T-helper 17 cell (primary cell): ENCODE measurements at regions not wholly inside any gene's neighbourhood (a gene's known extent, or its start where the extent isn't known, plus 50 kb on each side); places are given as distances from the start of the nearest gene placed in this dataset.

Source experiments
- ATAC-seq: fragments of 150-1000 bp; cut with Tn5 transposase; 2 replicates; pipeline ENCODE4 v1.10.0; 2021; ENCODE audit warnings: mild to moderate bottlenecking, moderate library complexity
- DNase-seq, 3 donors: peaks; one replicate each; pipeline versions ENCODE4 v3.0.0 to v3.0.0-alpha.2; 2020 to 2021
- H3K9me3 ChIP-seq: one replicate; pipeline ENCODE4 v1.7.0; 2013; ENCODE audit warnings: low read length, mild to moderate bottlenecking; ENCODE audit not compliant: control insufficient read depth, poor library complexity, severe bottlenecking
- H3K27ac Mint-ChIP-seq: one replicate; pipeline ENCODE4 v1.8.0; 2022; ENCODE audit warnings: mild to moderate bottlenecking, moderate library complexity, mixed read lengths
- H3K27me3 Mint-ChIP-seq: one replicate; pipeline ENCODE4 v1.8.0; 2022; ENCODE audit warnings: mixed read lengths
- H3K36me3 Mint-ChIP-seq: one replicate; pipeline ENCODE4 v1.8.0; 2022; ENCODE audit warnings: low read depth, mixed read lengths
- H3K4me1 Mint-ChIP-seq: one replicate; pipeline ENCODE4 v1.8.0; 2022; ENCODE audit warnings: mild to moderate bottlenecking, mixed read lengths
- H3K4me3 Mint-ChIP-seq: one replicate; pipeline ENCODE4 v1.8.0; 2022; ENCODE audit warnings: mild to moderate bottlenecking, moderate library complexity, mixed read lengths

GRCh38 chr7:41174521-41174920 is 528.4 kb downstream of the INHBA start:
- Mint-ChIP-seq H3K4me1 (no peaks in the 10 kb centered on the region), H3K27ac (no peak overlapping the region), H3K27me3 (no peaks in the 10 kb centered on the region), H3K4me3 (no peak overlapping the region), H3K36me3 (no peaks in the 10 kb centered on the region)
- H3K9me3 ChIP-seq = no peaks in the 10 kb centered on the region
- DNase-seq = no peak
- no peak for ATAC-seq

GRCh38 chr7:41170466-41170865 is 532.4 kb downstream of the INHBA start:
- H3K27me3 Mint-ChIP-seq = no peaks in the 10 kb centered on the region

GRCh38 chr7:41169317-41169716 is 533.6 kb downstream of the INHBA start:
- no peak for ATAC-seq

More at GRCh38 chr7:41170466-41170865, 532.4 kb downstream of the INHBA start:
- DNase-seq = no peak
- Mint-ChIP-seq H3K36me3 (no peaks in the 10 kb centered on the region), H3K27ac (no peak overlapping the region), H3K4me1 (no peaks in the 10 kb centered on the region), H3K4me3 (no peak overlapping the region)
- no peaks in the 10 kb centered on the region for H3K9me3 ChIP-seq
- no peak for ATAC-seq

GRCh38 chr7:41167836-41168235 is 535.1 kb downstream of the INHBA start:
- H3K4me3 Mint-ChIP-seq = no peak overlapping the region
- no peaks in the 10 kb centered on the region for H3K27me3 Mint-ChIP-seq
- H3K36me3 Mint-ChIP-seq = no peaks in the 10 kb centered on the region
- no peaks in the 10 kb centered on the region for H3K9me3 ChIP-seq
- ATAC-seq (no peak), DNase-seq (no peak)
- H3K27ac Mint-ChIP-seq = no peak overlapping the region
- H3K4me1 Mint-ChIP-seq = no peaks in the 10 kb centered on the region

More at GRCh38 chr7:41169317-41169716, 533.6 kb downstream of the INHBA start:
- Mint-ChIP-seq H3K4me1 (no peaks in the 10 kb centered on the region), H3K27me3 (no peaks in the 10 kb centered on the region), H3K36me3 (no peaks in the 10 kb centered on the region), H3K4me3 (no peak overlapping the region), H3K27ac (no peak overlapping the region)
- no peaks in the 10 kb centered on the region for H3K9me3 ChIP-seq
- no peak for DNase-seq

GRCh38 chr7:41164440-41164839 is 538.5 kb downstream of the INHBA start:
- no peaks in the 10 kb centered on the region for H3K27me3 Mint-ChIP-seq

GRCh38 chr7:41163991-41164390 is 538.9 kb downstream of the INHBA start:
- Mint-ChIP-seq H3K4me3 (no peak overlapping the region), H3K36me3 (no peaks in the 10 kb centered on the region), H3K4me1 (no peaks in the 10 kb centered on the region), H3K27me3 (no peaks in the 10 kb centered on the region), H3K27ac (no peak overlapping the region)
- H3K9me3 ChIP-seq = no peaks in the 10 kb centered on the region
- ATAC-seq (no peak), DNase-seq (no peak)

More at GRCh38 chr7:41164440-41164839, 538.5 kb downstream of the INHBA start:
- H3K9me3 ChIP-seq = no peaks in the 10 kb centered on the region
- Mint-ChIP-seq H3K4me3 (no peak overlapping the region), H3K27ac (no peak overlapping the region), H3K4me1 (no peaks in the 10 kb centered on the region), H3K36me3 (no peaks in the 10 kb centered on the region)
- ATAC-seq = no peak
- no peak for DNase-seq

GRCh38 chr7:41162612-41163011 is 540.3 kb downstream of the INHBA start:
- Mint-ChIP-seq H3K27ac (no peak overlapping the region), H3K36me3 (no peaks in the 10 kb centered on the region), H3K4me1 (no peaks in the 10 kb centered on the region), H3K4me3 (no peak overlapping the region), H3K27me3 (no peaks in the 10 kb centered on the region)
- ATAC-seq (no peak), DNase-seq (no peak)
- H3K9me3 ChIP-seq = no peaks in the 10 kb centered on the region

GRCh38 chr7:41161041-41161587 is 541.8 kb downstream of the INHBA start:
- Mint-ChIP-seq H3K27me3 (no peaks in the 10 kb centered on the region), H3K27ac (no peak overlapping the region), H3K4me1 (no peaks in the 10 kb centered on the region), H3K4me3 (no peak overlapping the region), H3K36me3 (no peaks in the 10 kb centered on the region)
- ATAC-seq (no peak), DNase-seq (no peak)
- H3K9me3 ChIP-seq = no peaks in the 10 kb centered on the region

- ATAC-seq (no peak), DNase-seq (no peak)
- H3K36me3 Mint-ChIP-seq = no peaks in the 10 kb centered on the region
- H3K27me3 Mint-ChIP-seq = no peaks in the 10 kb centered on the region
- H3K4me1 Mint-ChIP-seq = no peaks in the 10 kb centered on the region
- H3K9me3 ChIP-seq = no peaks in the 10 kb centered on the region
- H3K27ac Mint-ChIP-seq = no peak overlapping the region
- H3K4me3 Mint-ChIP-seq = no peak overlapping the region
These were observed 546.6 kb downstream of the INHBA start for GRCh38 chr7:41156268-41156667.

GRCh38 chr7:41153268-41153667 is 549.6 kb downstream of the INHBA start:
- Mint-ChIP-seq H3K4me1 (no peaks in the 10 kb centered on the region), H3K4me3 (no peak overlapping the region), H3K27me3 (no peaks in the 10 kb centered on the region), H3K27ac (no peak overlapping the region), H3K36me3 (no peaks in the 10 kb centered on the region)
- DNase-seq = no peak
- peaks cover 3% of the 10 kb centered on the region for H3K9me3 ChIP-seq
- ATAC-seq = no peak

- no peak overlapping the region for H3K4me3 Mint-ChIP-seq
- peaks cover 3% of the 10 kb centered on the region for H3K9me3 ChIP-seq
- DNase-seq = no peak
- ATAC-seq = no peak
- no peaks in the 10 kb centered on the region for H3K36me3 Mint-ChIP-seq
- no peaks in the 10 kb centered on the region for H3K27me3 Mint-ChIP-seq
- no peaks in the 10 kb centered on the region for H3K4me1 Mint-ChIP-seq
- H3K27ac Mint-ChIP-seq = no peak overlapping the region
These were observed 550.7 kb downstream of the INHBA start for GRCh38 chr7:41152179-41152678.

- Mint-ChIP-seq H3K4me3 (no peak overlapping the region), H3K4me1 (no peaks in the 10 kb centered on the region), H3K27me3 (no peaks in the 10 kb centered on the region), H3K36me3 (no peaks in the 10 kb centered on the region), H3K27ac (no peak overlapping the region)
- ATAC-seq (no peak), DNase-seq (no peak)
- peaks cover 3% of the 10 kb centered on the region for H3K9me3 ChIP-seq
These were observed 553.3 kb downstream of the INHBA start for GRCh38 chr7:41149576-41149975.

- ATAC-seq (no peak), DNase-seq (no peak)
- peaks cover 3% of the 10 kb centered on the region for H3K9me3 ChIP-seq
- H3K4me1 Mint-ChIP-seq = no peaks in the 10 kb centered on the region
- no peak overlapping the region for H3K4me3 Mint-ChIP-seq
- no peak overlapping the region for H3K27ac Mint-ChIP-seq
- H3K27me3 Mint-ChIP-seq = no peaks in the 10 kb centered on the region
- H3K36me3 Mint-ChIP-seq = no peaks in the 10 kb centered on the region
These were observed 554.4 kb downstream of the INHBA start for GRCh38 chr7:41148521-41148951.
